B cell (primary cell): ENCODE measurements at regions not wholly inside any gene's neighbourhood (a gene's known extent, or its start where the extent isn't known, plus 50 kb on each side); places are given as distances from the start of the nearest gene placed in this dataset.

Experiments
- ATAC-seq: fragments of 200-7000 bp; cut with Tn5 transposase; one replicate; pipeline ENCODE4 v1.10.0; 2021; ENCODE audit warnings: low read depth, mild to moderate bottlenecking, moderate number of reproducible peaks, moderate library complexity
- CTCF ChIA-PET: fragments of 350-600 bp; sonication (Branson Sonifier 250); formaldehyde crosslinking; loops from one replicate; lab custom pipeline; 2021; ENCODE audit warnings: antibody characterized with exemption, inconsistent platforms; lab: Charles Lee
- POLR2A ChIA-PET: fragments of 350-600 bp; sonication (Branson Sonifier 250); formaldehyde crosslinking; loops from one replicate; lab custom pipeline; 2021; ENCODE audit warnings: antibody characterized with exemption; lab: Charles Lee
- DNase-seq: peaks from one replicate; pipeline ENCODE4 v3.0.0; 2013
- H2AFZ ChIP-seq: 2 replicates; pipeline ENCODE4 v1.6.1; 2012; ENCODE audit warnings: mild to moderate bottlenecking, low read depth, low read length; ENCODE audit not compliant: insufficient read depth, poor library complexity, severe bottlenecking
- H3K27ac ChIP-seq, 2 donors: 1 replicate in 1 of 2; 2 replicates in 1 of 2; pipeline ENCODE4 v1.5.1; 2012 to 2013; ENCODE audit warnings: low read length in 2 of 2, mild to moderate bottlenecking in 2 of 2, moderate library complexity in 1 of 2
- H3K27me3 ChIP-seq, 4 experiments: fragments of 200-600 bp in 1 of 4; sonication (generic) in 1 of 4; replicated peaks in 1 of 4; 1 replicate in 2 of 4; 2 replicates in 2 of 4; pipeline versions ENCODE4 v1.6.1 to v1.7.0; 2013 to 2016; ENCODE audit warnings: low read length in 3 of 4, mild to moderate bottlenecking in 2 of 4, mixed read lengths in 1 of 4, moderate library complexity in 1 of 4; ENCODE audit not compliant: insufficient read depth in 4 of 4, control insufficient read depth in 3 of 4; ENCODE audit errors: control extremely low read depth in 1 of 4
- H3K36me3 ChIP-seq, 2 experiments: replicated peaks in 1 of 2; 1 replicate in 1 of 2; 2 replicates in 1 of 2; pipeline versions ENCODE4 v1.6.1 to v1.7.1; 2013; ENCODE audit warnings: low read length in 1 of 2; ENCODE audit not compliant: insufficient read depth in 2 of 2, control insufficient read depth in 1 of 2; ENCODE audit errors: control extremely low read depth in 1 of 2, extremely low read depth in 1 of 2
- H3K4me1 ChIP-seq, 2 donors: fragments of 200-600 bp in 1 of 2; sonication (generic) in 1 of 2; 1 replicate in 1 of 2; 2 replicates in 1 of 2; pipeline versions ENCODE4 v1.5.1 to v1.6.1; 2013 to 2017; ENCODE audit warnings: low read length in 2 of 2; ENCODE audit not compliant: control insufficient read depth in 2 of 2, insufficient read depth in 2 of 2
- H3K4me2 ChIP-seq: replicated peaks from 2 replicates; pipeline ENCODE3; 2012; ENCODE audit warnings: mild to moderate bottlenecking, low read depth, low read length; ENCODE audit not compliant: poor library complexity, severe bottlenecking
- H3K4me3 ChIP-seq, 5 experiments: fragments of 200-600 bp in 1 of 5; sonication (generic) in 1 of 5; 1 replicate in 3 of 5; 2 replicates in 2 of 5; pipeline versions ENCODE4 v1.5.1 to v1.7.0; 2011 to 2016; ENCODE audit warnings: low read length in 4 of 5, mild to moderate bottlenecking in 4 of 5, low read depth in 2 of 5, control low read depth in 1 of 5, moderate library complexity in 1 of 5; ENCODE audit not compliant: insufficient read depth in 1 of 5; ENCODE audit errors: control extremely low read depth in 1 of 5, extremely low read depth in 1 of 5
- H3K79me2 ChIP-seq: fragments of 200-600 bp; sonication (generic); one replicate; pipeline ENCODE4 v1.6.0; 2016; ENCODE audit warnings: low read length; ENCODE audit not compliant: control insufficient read depth, insufficient read depth
- H3K9ac ChIP-seq: fragments of 200-600 bp; sonication (generic); 2 replicates; pipeline ENCODE4 v1.6.1; 2017; ENCODE audit warnings: mild to moderate bottlenecking, low read length, moderate library complexity
- H3K9me3 ChIP-seq, 3 donors: one replicate each; pipeline versions ENCODE4 v1.6.1 to v1.7.1; 2013; ENCODE audit warnings: low read length in 2 of 3; ENCODE audit not compliant: control insufficient read depth in 2 of 3, insufficient read depth in 1 of 3; ENCODE audit errors: control extremely low read depth in 1 of 3
- H4K20me1 ChIP-seq: 2 replicates; pipeline ENCODE4 v1.6.0; 2012; ENCODE audit warnings: mild to moderate bottlenecking, low read length; ENCODE audit not compliant: insufficient read depth, control insufficient read depth, poor library complexity, severe bottlenecking
- H3K27ac Mint-ChIP-seq: one replicate; pipeline ENCODE4 v1.8.0; 2021; ENCODE audit warnings: mixed read lengths
- H3K27me3 Mint-ChIP-seq: one replicate; pipeline ENCODE4 v1.8.0; 2021; ENCODE audit warnings: mixed read lengths
- H3K4me1 Mint-ChIP-seq: one replicate; pipeline ENCODE4 v1.8.0; 2021; ENCODE audit warnings: mixed read lengths
- H3K4me3 Mint-ChIP-seq: one replicate; pipeline ENCODE4 v1.8.0; 2021; ENCODE audit warnings: mixed read lengths
- H3K9me3 Mint-ChIP-seq: one replicate; pipeline ENCODE4 v1.8.0; 2022; ENCODE audit warnings: mixed read lengths; ENCODE audit not compliant: insufficient read depth
- CTCF ChIP-seq: fragments of 200-600 bp; IDR thresholded peaks from one replicate; pipeline ENCODE4 v1.8.0; 2022; ENCODE audit warnings: antibody characterized with exemption, mild to moderate bottlenecking
- EZH2 ChIP-seq: IDR thresholded peaks from 2 replicates; pipeline ENCODE4 v1.6.1; 2012; ENCODE audit warnings: borderline replicate concordance, low read depth, mild to moderate bottlenecking, moderate library complexity, low read length; ENCODE audit not compliant: insufficient read depth, poor library complexity, severe bottlenecking
- WGBS: methylation state at CpG from one replicate; pipeline ENCODE4 v1.1.5; 2013; ENCODE audit warnings: missing lambda C conversion rate; ENCODE audit not compliant: insufficient coverage; 5-methylcytosine and 5-hydroxymethylcytosine counted together
- intact Hi-C: fragments of 100-400 bp; cut with micrococcal nuclease; formaldehyde crosslinking; loops from one replicate; pipeline ENCODE4 v1.10.0; 2022

- H4K20me1 ChIP-seq = no peaks in the 10 kb centered on the region
- H3K4me2 ChIP-seq = no peak overlapping the region
- H3K9ac ChIP-seq = no peak overlapping the region
- H3K4me3 Mint-ChIP-seq = no peak overlapping the region
- H3K9me3 Mint-ChIP-seq = no peaks in the 10 kb centered on the region
- no peak for DNase-seq
- no peak overlapping the region for H2AFZ ChIP-seq
- no peak for ATAC-seq
- 67% methylated on average over 1 of the region's 13 CpGs for WGBS
- H3K27ac ChIP-seq = no peak overlapping the region
- H3K4me3 ChIP-seq = no peak overlapping the region
- TF ChIP-seq EZH2 (no peak), CTCF (no peak)
- H3K36me3 ChIP-seq = no peaks in the 10 kb centered on the region
- no peaks in the 10 kb centered on the region for H3K4me1 Mint-ChIP-seq
- CTCF ChIA-PET = no interaction called here
- no peak overlapping the region for H3K27ac Mint-ChIP-seq
- H3K4me1 ChIP-seq = no peaks in the 10 kb centered on the region
- POLR2A ChIA-PET = no interaction called here
- peaks cover 3% of the 10 kb centered on the region for H3K27me3 Mint-ChIP-seq
- intact Hi-C loops = no loop called here
- H3K79me2 ChIP-seq = no peaks in the 10 kb centered on the region
- H3K27me3 ChIP-seq = no peaks in the 10 kb centered on the region
- H3K9me3 ChIP-seq = peaks cover 0 to 4% (median 0%) of the 10 kb centered on the region in 3 donors
Observed at GRCh38 chr10:123257904-123258456, 103.8 kb downstream of the BUB3 start.

- Histone ChIP-seq H3K9ac (no peak overlapping the region), H3K36me3 (no peaks in the 10 kb centered on the region), H3K4me3 (no peak overlapping the region), H3K27ac (no peak overlapping the region), H3K27me3 (no peaks in the 10 kb centered on the region), H2AFZ (no peak overlapping the region), H4K20me1 (no peaks in the 10 kb centered on the region), H3K9me3 (peaks cover 0 to 4% (median 0%) of the 10 kb centered on the region in 3 donors), H3K4me1 (no peaks in the 10 kb centered on the region), H3K79me2 (no peaks in the 10 kb centered on the region), H3K4me2 (no peak overlapping the region)
- Mint-ChIP-seq H3K9me3 (no peaks in the 10 kb centered on the region), H3K27me3 (peaks cover 3% of the 10 kb centered on the region), H3K4me3 (no peak overlapping the region), H3K4me1 (no peaks in the 10 kb centered on the region), H3K27ac (no peak overlapping the region)
- ChIA-PET POLR2A (no interaction called here), CTCF (no interaction called here)
- intact Hi-C loops = no loop called here
- WGBS = 88% methylated on average over 1 of the region's 2 CpGs
- DNase-seq (no peak), ATAC-seq (no peak)
- TF ChIP-seq CTCF (no peak), EZH2 (no peak)
Observed at GRCh38 chr10:123259081-123259480, 104.9 kb downstream of the BUB3 start.
